HCT116 (cell line): ENCODE measurements at regions not wholly inside any gene's neighbourhood (a gene's known extent, or its start where the extent isn't known, plus 50 kb on each side); places are given as distances from the start of the nearest gene placed in this dataset.

Source experiments
- ATAC-seq: fragments of 200-7000 bp; cut with Tn5 transposase; 2 replicates; pipeline ENCODE4 v1.9.1; 2020; ENCODE audit warnings: mild to moderate bottlenecking, moderate library complexity
- BruUV-seq: library from RNA; stranded (reverse); fragments of 400-500 nt; replicated peaks from 2 replicates; lab custom pipeline; 2021; lab: Mats Ljungman, UMichigan
- CTCF ChIA-PET: fragments of 300-600 bp; sonication (Branson Sonifier 250); formaldehyde crosslinking; loops from one replicate; lab custom pipeline; 2021; ENCODE audit warnings: antibody characterized with exemption; lab: Charles Lee
- POLR2A ChIA-PET: fragments of 300-600, 350-600 bp; sonication (Branson Sonifier 250); formaldehyde crosslinking; loops from one replicate; lab custom pipeline; 2021; ENCODE audit warnings: antibody characterized with exemption; lab: Charles Lee
- RAD21 ChIA-PET, 2 experiments: fragments of 300-600 bp; sonication (Branson Sonifier 250); formaldehyde crosslinking; loops; one replicate each; lab custom pipeline; 2023; ENCODE audit warnings: low total read pairs in 2 of 2; ENCODE audit not compliant: uncharacterized antibody in 2 of 2, unreplicated experiment in 2 of 2, low non-redundant PET in 1 of 2; lab: Charles Lee
- DNase-seq: peaks from one replicate; pipeline ENCODE4 v3.0.0-alpha.2; 2010; ENCODE audit warnings: low read depth, low spot score
- H2AFZ ChIP-seq: fragments of 200-600 bp; shearing (Covaris generic), sonication (generic); 2 replicates; pipeline ENCODE4 v1.6.1; 2017; ENCODE audit warnings: low read depth, mixed run types, mixed read lengths, antibody characterized with exemption, low read length; ENCODE audit not compliant: poor library complexity, severe bottlenecking
- H3K27ac ChIP-seq: 2 replicates; pipeline ENCODE4 v1.5.1; 2012; ENCODE audit warnings: low read depth, low read length
- H3K27me3 ChIP-seq: fragments of 200-600 bp; sonication (generic); 2 replicates; pipeline ENCODE4 v1.6.1; 2016; ENCODE audit warnings: mixed run types, low read length, mixed read lengths; ENCODE audit not compliant: insufficient read depth
- H3K36me3 ChIP-seq, 2 experiments: fragments of 200-500 bp in 1 of 2; fragments of 200-600 bp in 1 of 2; sonication (Bioruptor generic) in 1 of 2; sonication (generic) in 1 of 2; 2 replicates each; pipeline versions ENCODE4 v1.5.1 to v1.6.1; 2014 to 2016; ENCODE audit warnings: low read length in 2 of 2, inconsistent platforms in 1 of 2, mixed read lengths in 1 of 2, mixed run types in 1 of 2; ENCODE audit not compliant: insufficient read depth in 2 of 2, control insufficient read depth in 1 of 2
- H3K4me1 ChIP-seq, 2 experiments: fragments of 200-600 bp in 1 of 2; sonication (generic) in 1 of 2; 2 replicates each; pipeline versions ENCODE4 v1.5.1 to v1.6.1; 2012 to 2017; ENCODE audit warnings: low read length in 2 of 2, inconsistent platforms in 1 of 2, mild to moderate bottlenecking in 1 of 2, mixed read lengths in 1 of 2, mixed run types in 1 of 2, moderate library complexity in 1 of 2; ENCODE audit not compliant: insufficient read depth in 2 of 2, control insufficient read depth in 1 of 2
- H3K4me2 ChIP-seq: fragments of 200-600 bp; sonication (generic); 2 replicates; pipeline ENCODE4 v1.6.1; 2017; ENCODE audit warnings: mixed run types, low read length, mixed read lengths
- H3K4me3 ChIP-seq, 2 experiments: fragments of 200-600 bp in 1 of 2; sonication (generic) in 1 of 2; replicated peaks in 1 of 2; 2 replicates each; pipeline ENCODE4 v1.5.1; 2011 to 2016; ENCODE audit warnings: low read length in 2 of 2, control low read depth in 1 of 2, low read depth in 1 of 2, mild to moderate bottlenecking in 1 of 2, mixed read lengths in 1 of 2, mixed run types in 1 of 2
- H3K79me2 ChIP-seq: fragments of 200-600 bp; sonication (generic); 2 replicates; pipeline ENCODE4 v1.6.1; 2017; ENCODE audit warnings: mild to moderate bottlenecking, mixed run types, low read length, moderate library complexity, mixed read lengths; ENCODE audit not compliant: insufficient read depth
- H3K9ac ChIP-seq: fragments of 200-600 bp; sonication (generic); 2 replicates; pipeline ENCODE4 v1.6.1; 2016; ENCODE audit warnings: low read length, mixed read lengths
- H3K9me2 ChIP-seq: fragments of 200-600 bp; sonication (generic), shearing (Covaris generic); 2 replicates; pipeline ENCODE4 v1.6.1; 2017; ENCODE audit warnings: mixed run types, mild to moderate bottlenecking, moderate library complexity; ENCODE audit not compliant: insufficient read depth
- H3K9me3 ChIP-seq, 2 experiments: fragments of 200-500 bp in 1 of 2; fragments of 200-600 bp in 1 of 2; sonication (Bioruptor generic) in 1 of 2; sonication (generic) in 1 of 2; 2 replicates each; pipeline ENCODE4 v1.6.1; 2014 to 2017; ENCODE audit warnings: low read length in 2 of 2, mixed read lengths in 2 of 2, inconsistent platforms in 1 of 2, low read depth in 1 of 2, mild to moderate bottlenecking in 1 of 2, mixed run types in 1 of 2, moderate library complexity in 1 of 2; ENCODE audit not compliant: control insufficient read depth in 1 of 2, insufficient read depth in 1 of 2
- H4K20me1 ChIP-seq: fragments of 200-600 bp; sonication (generic), shearing (Covaris generic); 2 replicates; pipeline ENCODE4 v1.6.1; 2017; ENCODE audit warnings: mixed run types, mild to moderate bottlenecking, moderate library complexity; ENCODE audit not compliant: insufficient read depth
- CBX3 ChIP-seq: IDR thresholded peaks from 2 replicates; pipeline ENCODE4 v1.6.1; 2012; ENCODE audit warnings: low read depth
- CEBPB ChIP-seq: IDR thresholded peaks from 2 replicates; pipeline ENCODE4 v1.6.1; 2012; ENCODE audit warnings: low read depth
- CTCF ChIP-seq, 3 experiments: fragments of 200-600 bp in 1 of 3; sonication (generic) in 1 of 3; IDR thresholded peaks in 2 of 3; conservative IDR thresholded peaks in 1 of 3; 2 replicates each; pipeline ENCODE4 v1.5.1; 2012 to 2017; ENCODE audit warnings: low read depth in 2 of 3, low read length in 2 of 3, antibody characterized with exemption in 1 of 3, borderline replicate concordance in 1 of 3, control low read depth in 1 of 3, mild to moderate bottlenecking in 1 of 3, mixed read lengths in 1 of 3, mixed run types in 1 of 3, moderate library complexity in 1 of 3; ENCODE audit not compliant: insufficient read depth in 1 of 3
- ELF1 ChIP-seq: IDR thresholded peaks from 2 replicates; pipeline ENCODE4 v1.6.1; 2012; ENCODE audit warnings: low read depth, borderline replicate concordance
- POLR2A ChIP-seq: IDR thresholded peaks from 2 replicates; pipeline ENCODE4 v1.7.0; 2011; ENCODE audit warnings: borderline replicate concordance; ENCODE audit not compliant: insufficient read depth, insufficient read length; ENCODE audit errors: extremely low read depth
- POLR2AphosphoS5 ChIP-seq: IDR thresholded peaks from 2 replicates; pipeline ENCODE4 v1.6.1; 2011; ENCODE audit warnings: mild to moderate bottlenecking, low read depth, low read length, moderate library complexity
- SRF ChIP-seq: IDR thresholded peaks from 2 replicates; pipeline ENCODE4 v1.6.1; 2012; ENCODE audit warnings: low read depth
- YY1 ChIP-seq: IDR thresholded peaks from 2 replicates; pipeline ENCODE4 v1.6.1; 2011; ENCODE audit warnings: low read length, low read depth, moderate library complexity, mild to moderate bottlenecking; ENCODE audit not compliant: insufficient replicate concordance; ENCODE audit errors: extremely low read depth
- ZBTB33 ChIP-seq: IDR thresholded peaks from 2 replicates; pipeline ENCODE4 v1.6.1; 2011; ENCODE audit warnings: mild to moderate bottlenecking, low read length, moderate library complexity; ENCODE audit not compliant: insufficient replicate concordance; ENCODE audit errors: extremely low read depth
- ZFX ChIP-seq: fragments of 450-650 bp; IDR thresholded peaks from 2 replicates; pipeline ENCODE4 v1.6.1; 2017
- ZNF274 ChIP-seq: fragments of 200-500 bp; sonication (Bioruptor generic); IDR thresholded peaks from 2 replicates; pipeline ENCODE4 v1.6.1; 2014; ENCODE audit warnings: mild to moderate bottlenecking, low read depth, low read length, inconsistent platforms
- intact Hi-C: fragments of 100-400 bp; cut with micrococcal nuclease; formaldehyde crosslinking; loops from 2 replicates; pipeline ENCODE4 v1.10.0; 2022
- TF ChIP-seq, protein P1 (sequence below): IDR thresholded peaks from 2 replicates; pipeline ENCODE4 v1.6.1; 2012

DNA sequence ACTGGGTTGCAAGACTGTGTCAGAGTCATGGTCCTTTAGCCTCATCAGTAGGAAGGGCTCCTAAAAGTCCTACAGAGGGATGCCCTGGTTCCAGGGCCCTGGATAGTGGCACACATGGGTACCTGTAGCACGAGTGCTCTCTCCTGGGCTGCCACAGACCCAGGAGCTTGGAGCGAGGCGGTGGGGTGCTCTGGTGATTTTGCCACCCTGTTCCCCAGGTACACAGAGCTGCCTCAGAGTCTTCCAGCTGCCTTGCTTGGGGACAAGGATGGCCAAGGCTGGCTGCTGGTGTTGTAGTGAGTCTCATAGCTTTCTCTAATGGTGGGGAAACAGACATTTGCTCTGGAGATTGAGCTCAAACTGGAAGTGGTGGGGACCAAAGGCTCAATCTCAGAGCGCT, 53.9 kb upstream of the OLFM4 start:
- no peak overlapping the region for H2AFZ ChIP-seq
- intact Hi-C loops = no loop called here
- H3K4me2 ChIP-seq = no peak overlapping the region
- RAD21 ChIA-PET = no interaction called here
- TF ChIP-seq CEBPB = no peak
- TF ChIP-seq POLR2AphosphoS5 = no peak
- TF ChIP-seq CTCF (IDR thresholded peaks at IDR 0.05 in 2 of 3, conservative IDR thresholded peaks at IDR 0.05 in 1 of 3; ENCODE audit: borderline replicate concordance in 1 of 3, insufficient read depth in 1 of 3, low read depth in 2 of 3, low read length in 2 of 3) = no peak
- no peak for TF ChIP-seq YY1
- TF ChIP-seq ZBTB33 = no peak
- TF ChIP-seq ZNF274 = no peak
- no peak for TF ChIP-seq ZFX
- no peak for TF ChIP-seq ELF1
- TF ChIP-seq CBX3 = no peak
- TF ChIP-seq, protein P1, sequence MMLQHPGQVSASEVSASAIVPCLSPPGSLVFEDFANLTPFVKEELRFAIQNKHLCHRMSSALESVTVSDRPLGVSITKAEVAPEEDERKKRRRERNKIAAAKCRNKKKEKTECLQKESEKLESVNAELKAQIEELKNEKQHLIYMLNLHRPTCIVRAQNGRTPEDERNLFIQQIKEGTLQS = no peak
- TF ChIP-seq POLR2A = no peak
- TF ChIP-seq SRF = no peak
- 0 out of 2 replicates have a peak, but pooled peaks cover 3% of the 10 kb centered on the region for H3K27me3 ChIP-seq
- POLR2A ChIA-PET = no interaction called here
- ATAC-seq (no peak), DNase-seq (no peak)
- no TSS peak for BruUV-seq
- no peak overlapping the region for H3K4me3 ChIP-seq
- H3K27ac ChIP-seq = no peak overlapping the region
- no peak overlapping the region for H3K9ac ChIP-seq
- H4K20me1 ChIP-seq = no peaks in the 10 kb centered on the region
- H3K36me3 ChIP-seq = no peaks in the 10 kb centered on the region
- H3K9me2 ChIP-seq = no peaks in the 10 kb centered on the region
- H3K4me1 ChIP-seq = no peaks in the 10 kb centered on the region
- H3K79me2 ChIP-seq = no peaks in the 10 kb centered on the region
- CTCF ChIA-PET = no interaction called here
- no peaks in the 10 kb centered on the region for H3K9me3 ChIP-seq
